GM23248 (cell line): ENCODE measurements at regions not wholly inside any gene's neighbourhood (a gene's known extent, or its start where the extent isn't known, plus 50 kb on each side); places are given as distances from the start of the nearest gene placed in this dataset.

Source experiments
- EZH2 ChIP-seq: fragments of 200-600 bp; sonication (generic); IDR thresholded peaks from 2 replicates; pipeline ENCODE4 v1.6.1; 2018; ENCODE audit warnings: antibody characterized with exemption, mild to moderate bottlenecking; ENCODE audit not compliant: insufficient read depth, poor library complexity, severe bottlenecking
- EZH2phosphoT487 ChIP-seq: fragments of 200-600 bp; sonication (generic); IDR thresholded peaks from 2 replicates; pipeline ENCODE4 v1.6.1; 2018; ENCODE audit warnings: antibody characterized with exemption, moderate library complexity, mild to moderate bottlenecking, low read depth; ENCODE audit not compliant: insufficient read depth

GRCh38 chr6:40162074-40162473 is 227.8 kb upstream of the MOCS1 start:
- TF ChIP-seq EZH2phosphoT487 (no peak), EZH2 (no peak)
